Inflammatory macrophage (primary cell): ENCODE measurements at regions not wholly inside any gene's neighbourhood (a gene's known extent, or its start where the extent isn't known, plus 50 kb on each side); places are given as distances from the start of the nearest gene placed in this dataset.
A peak's percentile ranks its signal among the peaks of the same experiment; 100 is the strongest.

Experiments used
- DNase-seq, 2 donors: peaks; one replicate each; pipeline ENCODE4 v3.0.0-alpha.2; 2020 to 2022

GRCh38 chr9:88798476-88798875 lies 192.8 kb upstream of the S1PR3 start:
- no peak for DNase-seq

GRCh38 chr9:88799541-88800328 lies 191.5 kb upstream of the S1PR3 start:
- no peak for DNase-seq

- no peak for DNase-seq
Measured at GRCh38 chr9:88800329-88800682, 191.0 kb upstream of the S1PR3 start.

DNA sequence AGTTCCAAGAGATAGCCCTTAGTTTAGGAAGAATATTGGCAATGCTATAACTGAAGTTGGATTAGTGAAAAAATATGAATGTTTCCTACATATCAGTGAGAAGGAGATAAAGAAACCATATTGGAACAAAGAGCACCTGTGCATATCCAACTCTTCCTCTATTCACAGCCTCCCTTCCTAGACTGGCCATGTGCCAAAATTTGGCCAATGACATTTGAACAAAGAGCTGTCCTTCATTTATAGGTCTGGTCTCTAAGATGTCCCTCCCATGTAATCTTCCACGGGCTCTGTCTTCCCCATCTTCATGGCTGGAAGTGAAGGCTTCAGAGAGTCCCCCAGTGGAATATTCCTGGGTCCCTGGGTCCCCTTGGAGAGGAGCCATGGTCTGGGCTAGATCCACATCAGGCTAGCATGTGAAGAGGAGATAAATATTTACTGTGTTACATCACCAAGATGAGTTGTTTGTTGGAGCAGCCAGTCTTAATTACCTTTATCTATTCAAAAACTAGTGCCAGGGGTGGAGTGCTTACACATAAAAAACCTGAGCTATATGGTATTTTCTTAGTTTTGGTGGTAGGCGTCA lies 190.0 kb upstream of the S1PR3 start:
- DNase-seq = no peak

DNA sequence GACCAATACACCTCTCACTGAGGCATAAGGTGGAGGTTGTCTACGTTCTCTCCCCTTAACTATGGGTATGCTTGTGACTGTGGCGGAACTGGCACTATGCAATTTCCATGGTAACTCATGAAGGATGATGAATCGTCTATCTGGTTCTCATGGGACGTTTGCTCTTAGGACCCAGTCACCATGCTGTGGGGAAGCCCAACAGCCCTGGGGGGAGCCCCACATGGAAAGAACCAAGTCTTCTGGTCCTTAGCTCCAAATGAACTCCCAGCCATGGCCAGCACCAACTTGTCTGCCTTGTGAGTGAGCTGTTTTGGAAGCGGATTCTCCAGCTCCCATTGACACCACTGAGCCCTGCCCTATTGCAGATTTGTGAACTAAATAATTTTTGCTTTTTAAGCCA lies 188.7 kb upstream of the S1PR3 start:
- DNase-seq = no peak

DNA sequence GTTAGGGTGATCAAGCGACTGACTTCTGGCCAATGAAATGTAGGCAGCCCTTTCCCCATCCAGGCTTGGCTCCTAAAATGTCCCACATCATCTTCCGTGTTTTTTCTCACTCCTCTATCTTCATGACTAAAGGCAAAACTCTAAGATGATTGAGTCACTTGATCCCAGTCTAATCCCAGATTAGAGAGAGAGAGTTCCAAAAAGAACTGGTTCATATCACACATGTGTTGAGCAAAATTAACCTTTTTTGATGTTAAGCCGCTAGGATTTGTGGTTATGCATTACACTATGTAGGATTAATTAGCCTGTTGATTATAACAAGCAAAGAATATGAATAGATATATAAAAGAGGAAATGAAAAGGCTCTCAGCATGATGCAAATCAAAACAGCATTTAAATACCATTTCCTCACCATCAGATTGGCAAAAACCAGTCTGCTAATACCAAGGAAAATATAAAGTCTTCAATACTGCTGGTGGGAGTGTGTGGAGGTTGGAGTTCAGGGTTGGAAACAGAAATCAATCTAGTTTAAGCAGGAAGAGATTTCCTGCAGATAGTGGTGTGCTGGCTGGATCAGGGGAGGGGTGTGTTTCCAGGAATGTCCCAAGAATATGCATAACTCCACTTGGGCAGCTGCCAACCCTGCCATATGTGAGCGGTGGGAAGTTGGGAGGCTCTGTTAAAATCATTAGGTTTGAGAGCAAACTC lies 187.6 kb upstream of the S1PR3 start:
- DNase-seq = peak in 1 of 2 donors; percentile 19

DNA sequence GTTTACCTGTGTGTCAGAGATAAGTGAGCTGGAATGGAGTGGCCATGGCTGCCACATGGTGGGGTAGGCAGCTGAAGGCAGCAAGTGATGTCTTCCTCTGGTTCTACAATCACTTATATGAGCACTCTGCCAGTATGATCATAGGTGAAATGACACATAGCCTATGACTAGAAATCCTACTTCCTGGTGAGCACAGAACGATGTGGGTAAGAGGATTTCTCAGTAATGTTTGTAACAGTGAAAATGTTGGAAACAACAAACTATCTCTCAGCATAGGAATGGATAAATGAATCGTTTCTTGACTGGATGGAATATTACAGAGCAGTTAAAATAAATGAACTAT lies 187.0 kb upstream of the S1PR3 start:
- no peak for DNase-seq

- DNase-seq = no peak
Measured at GRCh38 chr9:88805217-88805943, 185.9 kb upstream of the S1PR3 start.

- DNase-seq = no peak
Measured at GRCh38 chr9:88807426-88807825, 183.8 kb upstream of the S1PR3 start.

- no peak for DNase-seq
Measured at GRCh38 chr9:88808019-88808656, 183.1 kb upstream of the S1PR3 start.

DNA sequence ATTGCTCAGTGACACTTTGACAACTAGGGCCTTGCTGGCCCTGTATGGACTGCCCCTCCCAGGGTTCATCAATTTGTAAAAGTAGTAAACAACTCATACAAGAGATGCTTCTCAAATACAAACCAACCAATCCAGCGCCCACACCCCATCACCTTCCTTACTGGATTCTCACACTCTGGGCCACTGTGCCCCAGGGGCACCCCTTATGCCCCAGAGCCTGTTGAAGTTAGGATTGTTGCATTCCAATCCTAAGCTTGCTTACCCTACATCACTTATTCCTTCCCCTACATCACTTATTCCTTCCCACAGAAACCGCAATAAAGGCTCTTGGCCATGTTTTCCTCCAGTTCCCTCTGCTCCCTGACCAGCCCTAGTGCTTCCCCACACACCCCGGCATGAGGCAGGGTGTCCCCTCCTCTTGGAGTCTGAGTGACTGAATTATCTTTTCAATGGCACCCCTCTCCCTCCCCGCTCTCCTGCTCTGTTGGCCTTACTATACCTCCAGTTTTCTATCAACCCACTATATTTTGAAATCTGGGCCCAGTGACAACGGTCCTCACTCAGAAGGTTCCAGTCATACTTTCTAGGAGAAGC lies 182.4 kb upstream of the S1PR3 start:
- no peak for DNase-seq

DNA sequence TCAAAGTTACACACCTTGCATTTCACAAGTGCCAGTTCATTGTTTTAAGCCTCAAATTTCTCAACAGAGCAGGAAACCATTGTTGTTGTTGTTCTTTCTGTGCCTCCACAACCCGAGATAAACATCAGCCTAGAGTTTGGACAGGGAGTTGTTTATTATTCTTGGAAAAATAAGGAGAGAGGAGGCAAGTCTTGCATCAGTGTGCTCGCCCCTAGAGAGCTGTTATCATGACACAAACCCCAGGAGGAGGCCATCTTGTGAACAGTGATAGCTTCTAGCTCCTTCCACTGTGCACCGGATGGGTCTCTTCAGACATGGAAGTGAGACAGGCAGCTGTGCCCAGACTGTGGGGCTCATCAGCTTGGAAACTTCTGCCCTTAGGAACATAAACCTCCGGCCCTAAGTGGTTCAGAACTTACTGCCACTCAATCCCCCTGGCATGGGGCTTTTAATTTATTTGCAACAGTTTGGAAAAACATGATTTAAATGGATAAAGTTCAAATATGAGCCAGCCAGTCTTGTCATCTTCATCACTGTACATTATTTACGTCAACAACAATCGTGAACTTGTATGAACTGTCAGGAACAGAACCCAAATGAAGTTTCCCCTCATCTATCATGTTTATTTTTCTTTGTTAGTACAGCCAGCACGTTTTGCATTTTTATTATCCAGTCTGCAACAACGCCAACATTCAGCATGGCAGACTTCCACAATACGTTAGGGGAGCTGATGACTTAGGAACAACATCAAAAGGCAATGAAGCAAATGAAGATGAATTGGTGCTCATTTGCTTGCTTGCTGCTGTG lies 181.7 kb upstream of the S1PR3 start:
- DNase-seq = no peak

GRCh38 chr9:88810826-88811225 lies 180.4 kb upstream of the S1PR3 start:
- no peak for DNase-seq

- DNase-seq = no peak
Measured at GRCh38 chr9:88811511-88811910, 179.8 kb upstream of the S1PR3 start.

DNA sequence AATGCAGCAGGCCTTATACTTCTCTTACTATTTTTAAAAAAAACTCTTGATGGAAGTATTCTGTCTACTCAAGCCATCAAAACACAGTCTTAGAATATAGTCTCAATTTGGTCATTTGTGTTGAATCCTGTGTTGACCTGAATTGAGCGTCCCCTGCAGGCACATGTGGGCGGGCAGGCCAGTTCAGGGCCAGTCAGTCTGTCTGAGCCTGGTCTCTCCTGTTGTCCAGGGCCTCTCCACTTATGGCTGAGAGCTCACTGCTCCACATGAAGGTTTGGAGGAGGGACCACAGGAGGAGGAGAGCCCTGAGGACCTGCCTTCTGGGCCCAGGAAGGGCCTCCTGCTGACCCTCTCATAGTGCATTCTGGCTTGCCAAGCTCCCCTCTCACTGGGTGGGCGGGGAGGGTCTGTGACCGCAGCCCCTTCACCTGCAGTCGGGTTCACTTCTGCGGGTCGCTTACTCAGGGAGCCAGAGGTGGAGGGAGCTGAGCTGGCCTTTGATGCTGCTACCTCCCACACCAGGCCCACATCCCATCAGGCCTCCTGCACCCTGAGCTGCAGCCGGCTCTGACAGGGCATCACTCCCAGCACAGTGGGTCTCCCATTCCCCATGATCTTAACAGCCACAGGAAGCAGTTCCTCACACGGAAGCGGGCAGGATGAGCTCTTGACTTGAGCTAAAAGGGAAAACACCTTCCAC lies 178.2 kb upstream of the S1PR3 start:
- DNase-seq = no peak

DNA sequence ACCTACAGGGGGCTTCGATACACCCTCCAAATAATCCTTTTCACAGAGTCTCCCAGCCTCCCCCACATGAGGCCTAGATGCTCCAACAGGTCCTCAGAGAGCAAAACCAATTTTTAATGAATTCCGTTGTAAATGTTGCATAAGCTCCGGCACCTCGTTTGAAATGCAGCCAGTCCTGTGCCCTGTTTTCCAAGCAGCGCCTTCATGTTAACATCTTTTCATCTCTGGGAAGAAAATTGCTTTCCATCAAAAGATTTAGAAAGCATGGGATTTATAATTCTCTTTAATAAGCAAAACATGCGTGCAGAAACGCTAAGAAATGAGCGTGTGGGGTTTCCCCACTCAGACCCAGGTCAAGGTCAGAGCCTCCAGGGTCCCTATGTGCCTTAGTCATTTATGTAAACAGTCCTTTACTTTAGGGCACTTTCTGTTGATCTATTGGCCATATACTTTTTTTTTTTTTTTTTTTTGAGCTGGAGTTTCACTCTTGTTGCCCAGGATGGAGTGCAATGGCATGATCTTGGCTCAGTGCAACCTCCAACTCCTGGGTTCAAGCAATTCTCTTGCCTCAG lies 177.5 kb upstream of the S1PR3 start:
- no peak for DNase-seq

GRCh38 chr9:88814577-88814976 lies 176.7 kb upstream of the S1PR3 start:
- DNase-seq = no peak

GRCh38 chr9:88816141-88816540 lies 175.1 kb upstream of the S1PR3 start:
- no peak for DNase-seq

DNA sequence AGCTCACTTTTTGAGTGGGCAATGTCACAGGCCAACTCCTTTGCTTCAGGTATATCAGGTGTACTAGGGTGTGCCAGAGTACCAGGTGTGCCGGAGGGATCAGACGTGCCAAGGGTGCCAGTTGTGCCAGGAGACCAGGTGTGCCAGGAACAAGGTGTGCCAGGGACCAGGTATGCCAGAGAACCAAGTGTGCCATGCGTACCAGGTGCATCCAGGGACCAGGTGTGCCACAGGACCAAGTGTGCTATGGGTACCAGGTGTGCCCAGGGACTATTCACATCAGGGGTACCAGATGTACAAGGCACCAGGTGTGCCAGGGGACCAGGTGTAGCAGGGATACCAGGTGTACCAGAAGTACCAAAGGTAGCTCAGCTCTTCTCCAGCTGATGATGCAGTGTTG lies 174.7 kb upstream of the S1PR3 start:
- DNase-seq = no peak

GRCh38 chr9:88817628-88818027 lies 173.6 kb upstream of the S1PR3 start:
- no peak for DNase-seq
